ENCODE measurements at regions not wholly inside any gene's neighbourhood (a gene's known extent, or its start where the extent isn't known, plus 50 kb on each side); places are given as distances from the start of the nearest gene placed in this dataset.

DNA sequence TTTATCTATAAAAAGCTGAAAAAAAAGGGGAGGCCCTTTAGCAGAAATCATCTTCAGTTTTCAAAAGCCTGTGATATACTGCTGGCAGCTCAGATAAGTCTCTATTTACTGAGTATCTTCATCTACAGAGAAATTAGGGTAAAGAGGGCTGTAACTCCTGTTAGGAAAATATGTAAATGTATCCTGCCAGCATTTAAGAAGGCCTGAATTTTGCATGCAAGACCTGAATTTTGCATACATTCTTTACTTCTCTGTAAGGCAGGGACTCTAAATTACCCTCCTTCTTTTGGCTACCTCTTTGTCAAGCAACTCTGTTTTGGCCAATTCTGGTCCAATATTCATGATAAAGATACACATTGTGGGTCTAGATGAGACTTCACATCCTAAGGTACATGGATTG lies 150.6 kb upstream of the SPACA1 start:
- no peaks in the 10 kb centered on the region for H3K27me3 ChIP-seq (ENCODE audit: control insufficient read depth, insufficient read depth, low read length, poor library complexity, severe bottlenecking)
- Mint-ChIP-seq H3K4me1 (no peaks in the 10 kb centered on the region), H3K4me3 (no peak overlapping the region), H3K9me3 (no peaks in the 10 kb centered on the region), H3K27ac (no peak overlapping the region), H3K36me3 (ENCODE audit: low read depth) (no peaks in the 10 kb centered on the region), H3K27me3 (ENCODE audit: insufficient read depth) (no peaks in the 10 kb centered on the region)
- H3K27ac ChIP-seq (ENCODE audit: low read depth, low read length) = no peak overlapping the region
- no peaks in the 10 kb centered on the region for H3K9me3 ChIP-seq (ENCODE audit: control insufficient read depth, low read length)
- no peaks in the 10 kb centered on the region for H3K36me3 ChIP-seq (ENCODE audit: control insufficient read depth, insufficient read depth, low read length)
- no peak overlapping the region for H3K9ac ChIP-seq (ENCODE audit: extremely low read depth, low read length, poor library complexity, severe bottlenecking)
- TF ChIP-seq, protein P1, sequence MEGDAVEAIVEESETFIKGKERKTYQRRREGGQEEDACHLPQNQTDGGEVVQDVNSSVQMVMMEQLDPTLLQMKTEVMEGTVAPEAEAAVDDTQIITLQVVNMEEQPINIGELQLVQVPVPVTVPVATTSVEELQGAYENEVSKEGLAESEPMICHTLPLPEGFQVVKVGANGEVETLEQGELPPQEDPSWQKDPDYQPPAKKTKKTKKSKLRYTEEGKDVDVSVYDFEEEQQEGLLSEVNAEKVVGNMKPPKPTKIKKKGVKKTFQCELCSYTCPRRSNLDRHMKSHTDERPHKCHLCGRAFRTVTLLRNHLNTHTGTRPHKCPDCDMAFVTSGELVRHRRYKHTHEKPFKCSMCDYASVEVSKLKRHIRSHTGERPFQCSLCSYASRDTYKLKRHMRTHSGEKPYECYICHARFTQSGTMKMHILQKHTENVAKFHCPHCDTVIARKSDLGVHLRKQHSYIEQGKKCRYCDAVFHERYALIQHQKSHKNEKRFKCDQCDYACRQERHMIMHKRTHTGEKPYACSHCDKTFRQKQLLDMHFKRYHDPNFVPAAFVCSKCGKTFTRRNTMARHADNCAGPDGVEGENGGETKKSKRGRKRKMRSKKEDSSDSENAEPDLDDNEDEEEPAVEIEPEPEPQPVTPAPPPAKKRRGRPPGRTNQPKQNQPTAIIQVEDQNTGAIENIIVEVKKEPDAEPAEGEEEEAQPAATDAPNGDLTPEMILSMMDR (conservative IDR thresholded peaks at IDR 0.05) = no peak
- H3K4me1 ChIP-seq (ENCODE audit: control insufficient read depth, insufficient read depth, low read length) = no peaks in the 10 kb centered on the region
- H3K4me3 ChIP-seq (ENCODE audit: low read length) = no peak overlapping the region
- no peak for DNase-seq

DNA sequence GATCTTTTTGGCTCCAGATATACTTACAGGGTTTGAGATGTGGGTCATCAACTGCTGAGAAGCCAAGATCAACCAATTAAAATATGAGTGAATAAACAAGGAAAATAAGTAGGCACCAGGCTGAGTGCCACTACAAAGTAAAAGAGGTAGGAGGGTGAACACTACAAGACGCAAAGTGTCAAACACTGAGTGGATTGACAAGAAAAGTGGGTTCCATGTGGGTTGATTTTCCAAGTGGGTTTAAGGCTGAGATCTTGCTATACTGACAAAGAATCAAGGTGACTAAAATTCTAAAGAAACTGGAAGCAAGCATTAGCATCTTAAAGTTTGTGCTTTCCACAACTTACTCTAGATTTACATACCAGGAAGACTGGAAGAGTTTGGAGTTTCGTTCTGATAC lies 160.4 kb upstream of the SPACA1 start:
- H3K9ac ChIP-seq (ENCODE audit: extremely low read depth, low read length, poor library complexity, severe bottlenecking) = no peak overlapping the region
- Mint-ChIP-seq H3K27ac (no peak overlapping the region), H3K36me3 (ENCODE audit: low read depth) (no peaks in the 10 kb centered on the region), H3K27me3 (ENCODE audit: insufficient read depth) (no peaks in the 10 kb centered on the region), H3K4me3 (no peak overlapping the region), H3K9me3 (peaks cover 2% of the 10 kb centered on the region), H3K4me1 (no peaks in the 10 kb centered on the region)
- no peaks in the 10 kb centered on the region for H3K4me1 ChIP-seq (ENCODE audit: control insufficient read depth, insufficient read depth, low read length)
- no peaks in the 10 kb centered on the region for H3K9me3 ChIP-seq (ENCODE audit: control insufficient read depth, low read length)
- 89 to 91% methylated on average over 1 to 2 of the region's 2 CpGs for WGBS, 2 experiments (ENCODE audit: insufficient coverage in 1 of 2, insufficient read length in 1 of 2)
- H3K27ac ChIP-seq (ENCODE audit: low read depth, low read length) = no peak overlapping the region
- DNase-seq = no peak
- no peaks in the 10 kb centered on the region for H3K36me3 ChIP-seq (ENCODE audit: control insufficient read depth, insufficient read depth, low read length)
- TF ChIP-seq, protein P1 (conservative IDR thresholded peaks at IDR 0.05) = no peak
- H3K4me3 ChIP-seq (ENCODE audit: low read length) = no peak overlapping the region
- no peaks in the 10 kb centered on the region for H3K27me3 ChIP-seq (ENCODE audit: control insufficient read depth, insufficient read depth, low read length, poor library complexity, severe bottlenecking)

DNA sequence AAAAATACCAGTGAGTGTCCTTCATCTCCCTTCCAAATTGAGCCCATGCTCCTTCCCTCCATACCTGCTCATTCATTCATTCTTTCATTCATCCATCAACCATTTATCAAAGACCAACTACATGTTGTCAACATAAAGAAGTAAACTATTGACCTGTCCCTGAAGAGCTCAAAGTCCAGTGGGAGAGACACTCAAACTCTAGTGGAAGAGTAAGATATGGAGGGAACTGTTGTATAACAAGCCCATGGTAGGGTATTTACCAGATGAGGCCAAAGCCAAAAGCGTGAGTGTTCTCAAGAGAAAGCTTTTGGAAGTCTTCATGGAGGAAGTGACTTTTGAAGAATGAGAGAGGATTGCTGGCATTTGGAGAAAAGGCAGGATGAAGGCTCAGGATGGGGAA lies 163.4 kb upstream of the SPACA1 start:
- Histone ChIP-seq H3K9ac (ENCODE audit: extremely low read depth, low read length, poor library complexity, severe bottlenecking) (no peak overlapping the region), H3K4me1 (ENCODE audit: control insufficient read depth, insufficient read depth, low read length) (no peaks in the 10 kb centered on the region), H3K27me3 (ENCODE audit: control insufficient read depth, insufficient read depth, low read length, poor library complexity, severe bottlenecking) (no peaks in the 10 kb centered on the region), H3K4me3 (ENCODE audit: low read length) (no peak overlapping the region), H3K36me3 (ENCODE audit: control insufficient read depth, insufficient read depth, low read length) (no peaks in the 10 kb centered on the region), H3K27ac (ENCODE audit: low read depth, low read length) (no peak overlapping the region), H3K9me3 (ENCODE audit: control insufficient read depth, low read length) (no peaks in the 10 kb centered on the region)
- Mint-ChIP-seq H3K27me3 (ENCODE audit: insufficient read depth) (no peaks in the 10 kb centered on the region), H3K36me3 (ENCODE audit: low read depth) (no peaks in the 10 kb centered on the region), H3K27ac (no peak overlapping the region), H3K4me1 (no peaks in the 10 kb centered on the region), H3K9me3 (peaks cover 8% of the 10 kb centered on the region), H3K4me3 (no peak overlapping the region)
- DNase-seq = no peak
- TF ChIP-seq, protein P1 (conservative IDR thresholded peaks at IDR 0.05) = no peak
- 88 to 100% methylated on average over 1 of the region's 1 CpG for whole genome bisulfite sequencing, 2 experiments (ENCODE audit: insufficient coverage in 1 of 2, insufficient read length in 1 of 2)

Data from endodermal cell (in vitro differentiated cells).